PC-9 (cell line): ENCODE measurements at regions not wholly inside any gene's neighbourhood (a gene's known extent, or its start where the extent isn't known, plus 50 kb on each side); places are given as distances from the start of the nearest gene placed in this dataset.

Source experiments
- BruUV-seq: library from RNA; stranded (reverse); fragments of 400-500 nt; replicated peaks from 2 replicates; lab custom pipeline; 2021; lab: Mats Ljungman, UMichigan
- CTCF ChIA-PET: fragments of 300-600 bp; sonication (Branson Sonifier 250); formaldehyde crosslinking; loops from one replicate; lab custom pipeline; 2022; ENCODE audit warnings: antibody characterized with exemption; lab: Charles Lee
- POLR2A ChIA-PET: fragments of 300-600 bp; sonication (Branson Sonifier 250); formaldehyde crosslinking; loops from one replicate; lab custom pipeline; 2022; ENCODE audit warnings: antibody characterized with exemption; ENCODE audit not compliant: unreplicated experiment; lab: Charles Lee
- DNase-seq, 2 experiments: peaks; one replicate each; pipeline versions ENCODE4 v3.0.0 to v3.0.0-alpha.2; 2015 to 2022; ENCODE audit warnings: mixed read lengths in 1 of 2
- H2AFZ ChIP-seq: fragments of 200-600 bp; sonication (generic); 2 replicates; pipeline ENCODE4 v1.8.1; 2017; ENCODE audit warnings: antibody characterized with exemption
- H3F3A ChIP-seq: fragments of 200-600 bp; sonication (generic); 2 replicates; pipeline ENCODE4 v1.8.1; 2017; ENCODE audit warnings: antibody characterized with exemption, mild to moderate bottlenecking, low read depth; ENCODE audit not compliant: insufficient read depth
- H3K27ac ChIP-seq: fragments of 200-600 bp; sonication (generic); 2 replicates; pipeline ENCODE4 v1.6.1; 2016; ENCODE audit warnings: mixed run types
- H3K27me3 ChIP-seq: fragments of 200-600 bp; sonication (generic); 2 replicates; pipeline ENCODE4 v1.6.1; 2016; ENCODE audit warnings: low read depth, mixed run types; ENCODE audit not compliant: insufficient read depth
- H3K36me3 ChIP-seq: fragments of 200-600 bp; sonication (generic); 2 replicates; pipeline ENCODE4 v1.6.1; 2016; ENCODE audit warnings: low read depth, mixed run types
- H3K4me1 ChIP-seq: fragments of 200-600 bp; sonication (generic); replicated peaks from 2 replicates; pipeline ENCODE4 v1.6.1; 2016; ENCODE audit warnings: mixed run types; ENCODE audit not compliant: insufficient read depth
- H3K4me2 ChIP-seq: fragments of 200-600 bp; sonication (generic); 2 replicates; pipeline ENCODE4 v1.6.1; 2017; ENCODE audit warnings: mixed run types
- H3K4me3 ChIP-seq: fragments of 200-600 bp; sonication (generic); 2 replicates; pipeline ENCODE4 v1.6.1; 2016; ENCODE audit warnings: mixed run types
- H3K79me2 ChIP-seq: fragments of 200-600 bp; sonication (generic); 2 replicates; pipeline ENCODE4 v1.6.1; 2017; ENCODE audit warnings: low read depth, mixed run types
- H3K9me2 ChIP-seq: fragments of 200-600 bp; sonication (generic); 2 replicates; pipeline ENCODE4 v1.8.1; 2017; ENCODE audit warnings: mild to moderate bottlenecking; ENCODE audit not compliant: insufficient read depth
- H3K9me3 ChIP-seq: fragments of 200-600 bp; sonication (generic); 2 replicates; pipeline ENCODE4 v1.8.1; 2016; ENCODE audit warnings: low read depth; ENCODE audit not compliant: insufficient read depth
- H4K20me1 ChIP-seq: fragments of 200-600 bp; sonication (generic); 2 replicates; pipeline ENCODE4 v1.8.1; 2017; ENCODE audit not compliant: insufficient read depth
- EZH2 ChIP-seq: fragments of 200-600 bp; sonication (generic); IDR thresholded peaks from 2 replicates; pipeline ENCODE4 v1.8.0; 2017; ENCODE audit warnings: antibody characterized with exemption, low read depth
- intact Hi-C: fragments of 100-400 bp; cut with micrococcal nuclease; formaldehyde crosslinking; loops from one replicate; pipeline ENCODE4 v1.10.0; 2022; ENCODE audit not compliant: unreplicated experiment
- TF ChIP-seq, protein P1 (sequence below): fragments of 200-600 bp; sonication (generic); conservative IDR thresholded peaks from 2 replicates; pipeline ENCODE4 v1.6.1; 2017; ENCODE audit warnings: mixed run types, antibody characterized with exemption, mild to moderate bottlenecking, moderate library complexity

DNA sequence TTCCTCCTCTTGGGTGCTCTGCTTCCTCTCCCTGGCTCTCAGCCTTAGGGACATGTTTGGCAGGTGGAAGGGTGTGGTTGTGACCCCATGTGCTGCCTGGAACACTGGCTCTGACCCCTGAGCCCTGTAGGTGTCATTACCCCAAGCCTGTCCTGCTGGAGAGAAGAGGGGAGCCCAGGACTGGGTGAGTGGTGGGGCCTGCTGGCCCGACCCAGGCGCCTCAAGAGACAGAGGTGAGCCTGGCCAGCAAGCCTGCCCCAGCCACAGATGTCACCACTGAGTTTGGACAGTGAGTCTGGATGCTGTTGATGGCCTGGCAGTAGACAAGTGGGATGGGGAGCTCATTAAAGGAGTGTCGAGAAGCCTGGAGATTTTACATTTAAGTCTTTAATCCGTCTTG is 1112.2 kb downstream of the BRD1 start:
- no TSS peak for BruUV-seq
- CTCF ChIA-PET, result no interaction called here
- DNase-seq, result no peak
- TF ChIP-seq, protein P1, sequence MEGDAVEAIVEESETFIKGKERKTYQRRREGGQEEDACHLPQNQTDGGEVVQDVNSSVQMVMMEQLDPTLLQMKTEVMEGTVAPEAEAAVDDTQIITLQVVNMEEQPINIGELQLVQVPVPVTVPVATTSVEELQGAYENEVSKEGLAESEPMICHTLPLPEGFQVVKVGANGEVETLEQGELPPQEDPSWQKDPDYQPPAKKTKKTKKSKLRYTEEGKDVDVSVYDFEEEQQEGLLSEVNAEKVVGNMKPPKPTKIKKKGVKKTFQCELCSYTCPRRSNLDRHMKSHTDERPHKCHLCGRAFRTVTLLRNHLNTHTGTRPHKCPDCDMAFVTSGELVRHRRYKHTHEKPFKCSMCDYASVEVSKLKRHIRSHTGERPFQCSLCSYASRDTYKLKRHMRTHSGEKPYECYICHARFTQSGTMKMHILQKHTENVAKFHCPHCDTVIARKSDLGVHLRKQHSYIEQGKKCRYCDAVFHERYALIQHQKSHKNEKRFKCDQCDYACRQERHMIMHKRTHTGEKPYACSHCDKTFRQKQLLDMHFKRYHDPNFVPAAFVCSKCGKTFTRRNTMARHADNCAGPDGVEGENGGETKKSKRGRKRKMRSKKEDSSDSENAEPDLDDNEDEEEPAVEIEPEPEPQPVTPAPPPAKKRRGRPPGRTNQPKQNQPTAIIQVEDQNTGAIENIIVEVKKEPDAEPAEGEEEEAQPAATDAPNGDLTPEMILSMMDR, result no peak
- no peak for TF ChIP-seq EZH2
- Histone ChIP-seq H3K79me2 (no peaks in the 10 kb centered on the region), H2AFZ (no peak overlapping the region), H3K9me2 (no peaks in the 10 kb centered on the region), H4K20me1 (peaks cover 4% of the 10 kb centered on the region; the same call in 1 of the 2 replicates), H3K27ac (no peak overlapping the region), H3F3A (no peaks in the 10 kb centered on the region), H3K27me3 (peaks cover 100% of the 10 kb centered on the region), H3K9me3 (no peaks in the 10 kb centered on the region), H3K4me2 (no peak overlapping the region), H3K36me3 (no peaks in the 10 kb centered on the region), H3K4me3 (no peak overlapping the region), H3K4me1 (no peaks in the 10 kb centered on the region)
- intact Hi-C loops, result no loop called here
- POLR2A ChIA-PET, result no interaction called here

DNA sequence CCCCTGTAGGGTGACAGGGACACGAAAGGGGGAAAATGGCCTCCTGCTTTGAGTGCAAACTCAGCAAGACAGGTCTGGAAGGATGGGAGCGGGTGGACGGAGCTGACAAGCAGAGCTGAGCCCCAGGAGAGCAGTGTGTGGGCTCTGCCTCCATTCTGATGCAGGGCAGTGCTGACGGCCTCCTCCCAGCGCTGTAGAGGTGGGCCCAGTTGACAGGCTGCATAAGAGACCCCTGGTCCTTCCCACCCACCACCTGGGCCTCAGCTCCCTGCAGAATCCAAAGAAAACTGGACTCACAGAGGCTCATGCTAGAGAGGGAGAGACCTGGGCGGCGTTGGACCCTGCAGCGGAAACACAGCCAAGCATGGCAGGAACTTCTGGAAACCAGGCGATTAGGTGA is 1113.4 kb downstream of the BRD1 start:
- intact Hi-C loops, result no loop called here
- CTCF ChIA-PET, result no interaction called here
- POLR2A ChIA-PET, result no interaction called here

DNA sequence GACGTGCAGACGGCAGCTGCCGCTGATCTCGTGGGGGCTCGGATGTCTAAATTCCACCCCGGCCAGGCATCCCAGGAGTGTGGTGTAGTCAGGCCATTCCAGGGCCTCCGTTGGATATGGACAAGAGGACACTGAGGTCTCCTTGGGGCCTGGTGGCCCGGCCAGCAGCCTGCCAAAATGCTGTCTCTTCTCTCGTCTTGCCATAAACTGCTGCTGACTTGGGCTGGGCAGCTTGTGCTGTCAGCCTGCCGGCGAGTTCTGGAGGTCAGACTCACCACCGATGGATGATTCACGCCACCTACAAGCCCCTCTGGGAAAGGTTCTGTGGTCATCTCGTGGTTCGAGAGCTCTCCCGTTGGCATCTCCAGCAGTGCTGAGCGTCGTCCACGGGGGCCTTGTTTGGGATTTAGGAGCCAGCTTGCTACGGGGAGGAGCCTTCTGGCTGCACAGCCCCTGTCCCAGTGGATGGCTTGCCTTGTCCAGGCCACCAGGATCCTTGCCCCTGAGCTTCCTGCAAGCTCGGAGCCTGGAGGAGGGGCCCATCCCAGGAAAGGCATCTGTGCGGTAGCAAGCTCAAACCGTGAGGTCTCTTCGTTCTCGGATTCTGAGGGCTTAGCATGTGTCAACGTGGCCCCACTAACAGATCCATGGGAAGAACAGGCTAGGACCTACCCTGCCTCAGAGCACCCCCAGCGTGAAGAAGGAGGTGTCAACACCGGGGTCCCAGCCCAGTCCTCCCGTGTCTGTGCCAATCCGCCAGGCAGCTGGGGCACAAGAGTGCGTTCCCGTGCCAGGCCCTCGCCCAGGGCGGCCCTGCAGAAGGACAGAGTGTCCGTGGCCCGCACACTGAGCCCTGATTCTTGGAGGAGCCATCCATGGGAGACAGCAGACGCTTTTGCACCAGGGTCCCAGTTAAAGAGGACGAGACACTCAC is 1114.1 kb downstream of the BRD1 start:
- H3K79me2 ChIP-seq, result no peaks in the 10 kb centered on the region
- no peak for DNase-seq
- H3K27ac ChIP-seq, result no peak overlapping the region
- peaks cover 100% of the 10 kb centered on the region for H3K27me3 ChIP-seq
- no peak overlapping the region for H3K4me2 ChIP-seq
- no peaks in the 10 kb centered on the region for H3K4me1 ChIP-seq
- no peaks in the 10 kb centered on the region for H3K9me2 ChIP-seq
- H3K4me3 ChIP-seq, result no peak overlapping the region
- BruUV-seq, result no TSS peak
- H3K9me3 ChIP-seq, result no peaks in the 10 kb centered on the region
- H3K36me3 ChIP-seq, result no peaks in the 10 kb centered on the region
- H4K20me1 ChIP-seq, result peaks cover 11% of the 10 kb centered on the region; the same call in 1 of the 2 replicates
- CTCF ChIA-PET, result interaction anchor here (0.5 kb wide), 1 partner anchor 446 kb away, joined by 3 read pairs; no protein-coding TSS in a partner anchor
- no peak overlapping the region for H2AFZ ChIP-seq
- H3F3A ChIP-seq, result no peaks in the 10 kb centered on the region
- no peak for TF ChIP-seq EZH2
- TF ChIP-seq, protein P1, result no peak
- intact Hi-C loops, result no loop called here
- POLR2A ChIA-PET, result no interaction called here

More for the DNA sequence above, 1113.4 kb downstream of the BRD1 start:
- Histone ChIP-seq H3K4me2 (no peak overlapping the region), H3K79me2 (no peaks in the 10 kb centered on the region), H3K4me1 (no peaks in the 10 kb centered on the region), H3K36me3 (no peaks in the 10 kb centered on the region), H3K4me3 (no peak overlapping the region), H3F3A (no peaks in the 10 kb centered on the region), H3K9me2 (no peaks in the 10 kb centered on the region), H3K27me3 (peaks cover 100% of the 10 kb centered on the region), H3K9me3 (no peaks in the 10 kb centered on the region), H2AFZ (no peak overlapping the region), H4K20me1 (peaks cover 11% of the 10 kb centered on the region; the same call in 1 of the 2 replicates), H3K27ac (no peak overlapping the region)
- DNase-seq, result no peak
- no peak for TF ChIP-seq EZH2
- TF ChIP-seq, protein P1, result no peak
- BruUV-seq, result no TSS peak
